Central memory CD8-positive, alpha-beta T cell (primary cell): ENCODE measurements at regions not wholly inside any gene's neighbourhood (a gene's known extent, or its start where the extent isn't known, plus 50 kb on each side); places are given as distances from the start of the nearest gene placed in this dataset.

Experiments
- ATAC-seq: fragments of 150-1000 bp; cut with Tn5 transposase; replicated peaks from 2 replicates; pipeline ENCODE4 v1.10.0; 2022; ENCODE audit warnings: mild to moderate bottlenecking, moderate FRiP score, moderate number of reproducible peaks; ENCODE audit not compliant: poor library complexity, severe bottlenecking; ENCODE audit errors: extremely low read depth
- DNase-seq, 2 donors: peaks; one replicate each; pipeline ENCODE4 v3.0.0; 2021; ENCODE audit warnings: low spot score in 2 of 2
- H3K27ac Mint-ChIP-seq: one replicate; pipeline ENCODE4 v1.8.0; 2022; ENCODE audit warnings: low read depth, mild to moderate bottlenecking, moderate library complexity, mixed read lengths
- H3K27me3 Mint-ChIP-seq: one replicate; pipeline ENCODE4 v1.8.0; 2022; ENCODE audit warnings: mixed read lengths
- H3K36me3 Mint-ChIP-seq: one replicate; pipeline ENCODE4 v1.8.0; 2022; ENCODE audit warnings: mild to moderate bottlenecking, moderate library complexity, mixed read lengths; ENCODE audit not compliant: insufficient read depth
- H3K4me1 Mint-ChIP-seq: one replicate; pipeline ENCODE4 v1.8.0; 2022; ENCODE audit warnings: mixed read lengths
- H3K4me3 Mint-ChIP-seq: one replicate; pipeline ENCODE4 v1.8.0; 2022; ENCODE audit warnings: mild to moderate bottlenecking, moderate library complexity, mixed read lengths
- H3K9me3 Mint-ChIP-seq: one replicate; pipeline ENCODE4 v1.8.0; 2022; ENCODE audit warnings: mixed read lengths

GRCh38 chr2:16554060-16554583, 111.5 kb downstream of the CYRIA start:
- DNase-seq = no peak
- Mint-ChIP-seq H3K4me1 (no peaks in the 10 kb centered on the region), H3K9me3 (no peaks in the 10 kb centered on the region), H3K36me3 (peaks cover 12% of the 10 kb centered on the region), H3K27me3 (no peaks in the 10 kb centered on the region), H3K27ac (no peak overlapping the region), H3K4me3 (no peak overlapping the region)
- no peak for ATAC-seq

- Mint-ChIP-seq H3K27ac (no peak overlapping the region), H3K4me1 (no peaks in the 10 kb centered on the region), H3K9me3 (no peaks in the 10 kb centered on the region), H3K27me3 (no peaks in the 10 kb centered on the region), H3K4me3 (no peak overlapping the region), H3K36me3 (peaks cover 6% of the 10 kb centered on the region)
- ATAC-seq (no peak), DNase-seq (no peak)
Observed at GRCh38 chr2:16553226-16553625, 112.4 kb downstream of the CYRIA start.

GRCh38 chr2:16552202-16552601, 113.4 kb downstream of the CYRIA start:
- no peak for ATAC-seq
- no peak overlapping the region for H3K27ac Mint-ChIP-seq
- DNase-seq = no peak
- H3K27me3 Mint-ChIP-seq = no peaks in the 10 kb centered on the region
- no peaks in the 10 kb centered on the region for H3K9me3 Mint-ChIP-seq
- no peak overlapping the region for H3K4me3 Mint-ChIP-seq
- H3K36me3 Mint-ChIP-seq = peaks cover 6% of the 10 kb centered on the region
- no peaks in the 10 kb centered on the region for H3K4me1 Mint-ChIP-seq

DNA sequence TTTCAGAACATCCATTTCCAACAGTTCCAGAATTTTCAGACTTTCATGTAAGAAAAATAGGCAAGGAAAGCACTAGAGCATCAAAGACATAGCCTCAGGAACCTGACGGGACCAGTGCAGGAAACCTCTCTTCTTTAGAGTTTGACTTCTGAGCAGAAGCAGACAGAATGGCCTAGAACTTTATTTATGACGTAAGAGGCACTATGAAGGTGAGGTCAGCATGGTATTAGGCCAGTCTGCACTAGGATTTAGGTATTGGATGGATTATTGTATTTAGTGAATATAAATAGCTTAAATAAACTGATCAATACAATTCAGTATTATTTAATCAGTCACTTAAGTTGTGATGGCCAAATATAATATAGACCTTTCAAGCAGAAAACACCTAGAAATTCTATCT, 117.6 kb downstream of the CYRIA start:
- Mint-ChIP-seq H3K4me1 (no peaks in the 10 kb centered on the region), H3K4me3 (no peak overlapping the region), H3K36me3 (peaks cover 3% of the 10 kb centered on the region), H3K27me3 (no peaks in the 10 kb centered on the region), H3K27ac (no peak overlapping the region), H3K9me3 (no peaks in the 10 kb centered on the region)
- ATAC-seq (no peak), DNase-seq (no peak)

GRCh38 chr2:16546128-16546754, 119.4 kb downstream of the CYRIA start:
- no peak for ATAC-seq
- no peak overlapping the region for H3K27ac Mint-ChIP-seq
- no peaks in the 10 kb centered on the region for H3K36me3 Mint-ChIP-seq
- H3K4me3 Mint-ChIP-seq = no peak overlapping the region
- no peaks in the 10 kb centered on the region for H3K4me1 Mint-ChIP-seq
- no peaks in the 10 kb centered on the region for H3K9me3 Mint-ChIP-seq
- no peaks in the 10 kb centered on the region for H3K27me3 Mint-ChIP-seq
- DNase-seq = no peak

DNA sequence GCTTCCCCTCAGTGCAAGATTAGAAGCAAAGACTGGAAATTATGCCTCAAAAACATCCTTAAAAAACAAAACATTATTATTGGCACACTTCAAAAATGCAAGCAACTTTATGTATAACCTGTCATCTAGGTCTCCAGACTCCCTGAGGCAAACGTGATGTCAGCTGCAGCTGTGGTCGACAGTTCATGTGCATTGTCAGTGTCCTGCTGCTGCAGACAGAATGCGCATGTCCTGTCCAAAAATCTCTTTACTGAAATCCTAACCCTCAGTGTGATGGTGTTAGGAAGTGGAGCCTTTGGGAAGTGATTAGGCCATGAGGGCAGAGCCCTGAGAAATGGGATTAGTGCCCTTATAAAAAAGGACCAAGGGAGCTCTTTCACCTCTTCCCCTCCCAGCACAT, 126.9 kb downstream of the CYRIA start:
- no peak for DNase-seq
- Mint-ChIP-seq H3K4me3 (no peak overlapping the region), H3K27ac (no peak overlapping the region), H3K9me3 (no peaks in the 10 kb centered on the region), H3K27me3 (no peaks in the 10 kb centered on the region), H3K36me3 (peaks cover 3% of the 10 kb centered on the region), H3K4me1 (no peaks in the 10 kb centered on the region)
- no peak for ATAC-seq

DNA sequence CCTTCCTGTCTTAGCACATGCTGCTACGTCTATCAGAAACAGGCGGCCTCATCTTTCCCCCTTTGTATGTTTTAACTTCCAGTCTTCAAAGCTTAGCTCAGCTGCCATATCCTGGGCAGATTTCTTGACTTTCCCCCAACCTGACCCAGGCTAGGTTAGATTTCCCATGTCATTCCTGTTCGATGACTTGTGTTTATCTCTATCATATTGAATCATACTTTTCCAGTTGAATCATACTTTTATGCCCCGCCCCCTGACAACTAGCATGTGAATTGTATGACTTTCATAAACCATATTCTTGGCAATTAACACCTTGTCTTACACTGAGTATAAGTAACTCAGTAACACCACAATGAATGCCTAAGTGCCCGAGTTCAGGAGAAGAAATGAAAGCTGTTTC, 128.3 kb downstream of the CYRIA start:
- DNase-seq = no peak
- no peaks in the 10 kb centered on the region for H3K4me1 Mint-ChIP-seq

DNA sequence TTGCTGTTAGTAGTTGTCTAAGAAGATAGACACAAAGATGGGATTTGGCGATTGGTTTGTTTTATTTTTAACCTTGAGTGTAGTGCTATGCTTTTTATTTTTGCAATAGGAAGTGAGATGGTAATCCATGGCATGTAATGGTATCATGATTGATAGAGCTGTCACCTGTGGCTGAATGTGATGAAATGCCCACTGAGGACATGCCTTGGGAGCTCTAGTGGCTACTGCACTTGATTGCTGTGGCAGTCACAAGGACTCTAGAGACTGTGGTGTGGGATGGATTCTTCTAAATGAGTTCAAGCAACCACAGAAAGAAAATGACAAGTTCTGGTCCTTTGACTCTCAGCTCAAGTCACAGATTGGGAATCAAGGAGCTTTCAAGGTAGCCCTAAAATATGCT, 139.4 kb downstream of the CYRIA start:
- H3K27ac Mint-ChIP-seq = no peak overlapping the region
- H3K36me3 Mint-ChIP-seq = no peaks in the 10 kb centered on the region
- no peak overlapping the region for H3K4me3 Mint-ChIP-seq
- peaks cover 13% of the 10 kb centered on the region for H3K27me3 Mint-ChIP-seq
- ATAC-seq (no peak), DNase-seq (no peak)
- peaks cover 6% of the 10 kb centered on the region for H3K9me3 Mint-ChIP-seq
- H3K4me1 Mint-ChIP-seq = no peaks in the 10 kb centered on the region

More for the DNA sequence above, 128.3 kb downstream of the CYRIA start:
- Mint-ChIP-seq H3K9me3 (no peaks in the 10 kb centered on the region), H3K27me3 (no peaks in the 10 kb centered on the region), H3K36me3 (peaks cover 3% of the 10 kb centered on the region), H3K4me3 (no peak overlapping the region), H3K27ac (no peak overlapping the region)
- ATAC-seq = no peak

DNA sequence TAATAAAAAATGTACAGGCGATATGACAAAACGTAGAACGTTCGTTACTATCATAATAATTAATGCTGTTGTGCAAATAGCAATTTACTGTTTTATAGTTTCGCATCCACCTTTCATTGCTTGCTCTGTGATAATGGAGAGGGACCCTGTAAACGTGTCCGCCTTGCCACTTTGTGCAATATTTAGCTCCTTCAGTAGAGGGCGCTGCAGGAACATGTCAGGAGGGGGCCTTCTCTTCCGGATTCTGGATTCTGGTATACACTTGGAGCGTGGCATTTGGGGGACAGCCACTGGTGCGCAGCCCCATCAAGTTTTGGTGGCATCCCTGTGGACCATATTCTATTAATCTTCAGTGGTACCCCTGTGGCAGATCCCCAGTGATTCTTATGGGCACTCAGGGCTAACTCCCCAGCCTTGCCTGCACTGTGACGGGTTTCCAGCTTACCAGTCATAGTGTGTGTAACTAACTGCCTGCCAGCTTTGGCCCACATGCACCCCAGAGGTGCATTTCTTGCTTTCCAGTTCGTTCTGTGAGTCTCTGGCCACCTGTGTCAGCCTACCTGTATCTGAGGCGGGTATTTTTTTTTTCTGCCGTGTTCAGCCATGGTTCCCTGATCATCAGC, 140.3 kb downstream of the CYRIA start:
- ATAC-seq (no peak), DNase-seq (no peak)
- Mint-ChIP-seq H3K4me3 (no peak overlapping the region), H3K36me3 (no peaks in the 10 kb centered on the region), H3K4me1 (no peaks in the 10 kb centered on the region), H3K27me3 (peaks cover 12% of the 10 kb centered on the region), H3K27ac (no peak overlapping the region), H3K9me3 (peaks cover 6% of the 10 kb centered on the region)

GRCh38 chr2:16523711-16524110, 141.9 kb downstream of the CYRIA start:
- H3K27ac Mint-ChIP-seq = no peak overlapping the region
- no peaks in the 10 kb centered on the region for H3K4me1 Mint-ChIP-seq
- DNase-seq (no peak), ATAC-seq (no peak)
- H3K4me3 Mint-ChIP-seq = no peak overlapping the region
- H3K36me3 Mint-ChIP-seq = no peaks in the 10 kb centered on the region
- H3K9me3 Mint-ChIP-seq = peaks cover 6% of the 10 kb centered on the region
- peaks cover 12% of the 10 kb centered on the region for H3K27me3 Mint-ChIP-seq

- no peaks in the 10 kb centered on the region for H3K4me1 Mint-ChIP-seq
- no peak for DNase-seq
- ATAC-seq = no peak
- no peak overlapping the region for H3K27ac Mint-ChIP-seq
- H3K27me3 Mint-ChIP-seq = peaks cover 2% of the 10 kb centered on the region
- no peaks in the 10 kb centered on the region for H3K36me3 Mint-ChIP-seq
- no peak overlapping the region for H3K4me3 Mint-ChIP-seq
- peaks cover 6% of the 10 kb centered on the region for H3K9me3 Mint-ChIP-seq
Observed at GRCh38 chr2:16522031-16522831, 143.4 kb downstream of the CYRIA start.

DNA sequence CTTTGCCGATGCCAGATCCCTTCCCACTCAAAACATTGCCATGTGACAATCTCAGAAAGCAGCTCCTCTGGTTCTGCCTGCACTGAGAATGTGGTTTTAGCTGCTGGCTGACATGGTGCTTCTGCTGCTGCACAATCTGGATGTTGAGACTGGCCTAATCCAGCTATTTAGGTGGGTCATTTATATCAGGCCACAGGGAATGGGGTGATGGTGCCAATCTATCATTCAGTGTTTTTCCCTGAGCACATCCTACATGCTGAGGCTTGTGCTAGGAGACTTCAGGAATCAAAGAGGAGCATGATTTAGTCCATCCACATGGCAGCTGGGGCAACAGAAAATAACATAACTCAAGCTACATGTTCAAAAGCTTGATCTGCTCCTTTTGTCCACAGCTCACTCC, 144.7 kb downstream of the CYRIA start:
- Mint-ChIP-seq H3K9me3 (peaks cover 6% of the 10 kb centered on the region), H3K27ac (no peak overlapping the region), H3K36me3 (peaks cover 2% of the 10 kb centered on the region), H3K4me3 (no peak overlapping the region), H3K27me3 (peaks cover 3% of the 10 kb centered on the region), H3K4me1 (no peaks in the 10 kb centered on the region)
- ATAC-seq (no peak), DNase-seq (no peak)

DNA sequence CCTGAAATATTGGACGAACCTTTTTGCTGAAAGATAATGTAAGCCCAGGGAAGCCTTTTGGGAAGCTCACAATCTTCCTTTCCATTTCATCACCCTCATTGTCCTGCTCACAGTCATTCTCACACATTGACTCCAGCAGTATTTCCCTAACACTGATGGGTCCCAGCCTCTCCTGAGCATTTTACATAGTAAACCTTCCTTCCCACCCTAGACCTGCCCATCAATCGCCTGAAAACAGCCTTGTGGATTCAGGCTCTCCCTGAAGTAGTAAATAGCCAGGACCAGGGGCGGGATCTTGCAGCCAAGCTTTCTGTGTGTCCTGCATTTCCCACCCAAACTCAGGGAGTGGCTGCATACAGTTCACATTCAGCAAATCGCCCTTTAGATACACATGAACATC, 149.9 kb downstream of the CYRIA start:
- Mint-ChIP-seq H3K4me1 (no peaks in the 10 kb centered on the region), H3K36me3 (peaks cover 4% of the 10 kb centered on the region), H3K27ac (no peak overlapping the region), H3K27me3 (peaks cover 19% of the 10 kb centered on the region), H3K9me3 (no peaks in the 10 kb centered on the region), H3K4me3 (no peak overlapping the region)
- ATAC-seq (no peak), DNase-seq (no peak)
